T-helper 9 cell (primary cell): ENCODE measurements at regions not wholly inside any gene's neighbourhood (a gene's known extent, or its start where the extent isn't known, plus 50 kb on each side); places are given as distances from the start of the nearest gene placed in this dataset.
A peak's percentile ranks its signal among the peaks of the same experiment; 100 is the strongest.
"Not testable (repeated sequence)": the region's sequence is repeated elsewhere in the genome, so short reads cannot be mapped to it uniquely, and the experiment has no call there.

Source experiments
- DNase-seq: peaks from one replicate; pipeline ENCODE4 v3.0.0-alpha.2; 2020

DNA sequence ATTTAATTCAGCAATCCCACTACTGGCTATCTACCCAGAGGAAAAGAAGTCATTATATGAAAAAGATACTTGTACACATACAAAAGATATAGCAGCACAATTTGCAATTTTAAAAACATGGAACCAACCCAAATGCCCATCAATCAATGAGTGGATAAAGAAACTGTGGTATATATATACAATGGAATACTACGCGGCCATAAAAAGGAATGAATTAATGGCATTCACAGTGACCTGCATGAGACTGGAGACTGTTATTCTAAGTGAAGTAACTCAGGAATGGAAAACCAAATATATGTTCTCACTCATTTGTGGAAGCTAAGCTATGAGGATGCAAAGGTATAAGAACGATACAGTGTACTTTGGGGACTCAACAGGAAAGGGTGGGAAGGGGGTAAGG, 102.8 kb upstream of the KCNMA1 start:
- not testable (repeated sequence) for DNase-seq

DNA sequence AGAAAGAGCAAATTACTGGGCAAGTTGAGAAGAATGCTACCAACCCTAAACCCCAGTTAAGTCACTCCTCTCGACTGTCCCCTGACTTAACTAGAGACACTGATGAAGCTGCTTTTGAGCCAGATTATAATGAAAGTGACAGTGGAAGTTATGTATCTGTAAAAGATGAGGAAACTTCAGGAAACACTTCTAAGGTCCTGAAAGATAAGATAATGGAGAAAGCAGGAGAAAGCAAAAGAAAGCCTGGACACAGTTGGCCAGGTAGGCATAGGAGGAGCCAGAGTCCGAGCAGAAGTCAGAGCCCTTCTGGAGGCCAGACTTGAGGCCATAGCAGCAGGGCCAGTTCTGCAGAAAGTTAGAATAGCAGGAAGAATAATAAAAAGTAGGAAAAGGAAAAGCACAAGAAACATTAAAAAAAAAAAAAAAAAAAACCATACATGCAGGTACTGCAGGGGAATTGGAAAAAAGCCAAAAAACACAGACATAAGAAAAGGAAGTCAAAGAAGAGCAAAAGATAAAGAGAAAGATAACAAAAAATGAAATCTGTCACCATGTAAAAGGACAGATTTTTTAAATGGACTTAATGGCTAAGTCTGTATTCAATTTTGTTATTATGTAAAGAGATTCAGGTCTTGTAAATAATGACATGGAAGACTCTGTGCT, 101.0 kb upstream of the KCNMA1 start:
- DNase-seq = no peak

DNA sequence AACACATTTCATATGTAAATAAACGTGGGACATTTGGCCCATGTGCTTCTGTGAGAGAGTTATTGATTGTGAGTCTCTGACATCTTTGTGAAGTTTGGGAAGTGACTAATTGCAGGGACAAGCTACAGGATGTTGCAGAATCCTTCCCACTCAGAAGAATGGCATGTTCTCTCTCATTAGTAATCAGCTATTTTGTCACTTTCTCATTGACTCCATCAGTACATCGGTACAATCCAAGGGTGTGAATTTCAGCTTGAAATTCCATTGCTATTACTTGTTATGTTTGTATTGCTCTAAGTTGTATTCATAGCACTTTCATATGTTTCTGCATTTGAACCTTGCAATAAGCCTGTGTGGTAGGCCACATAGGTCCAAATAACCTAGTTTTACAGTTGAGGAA, 100.0 kb upstream of the KCNMA1 start:
- no peak for DNase-seq

DNA sequence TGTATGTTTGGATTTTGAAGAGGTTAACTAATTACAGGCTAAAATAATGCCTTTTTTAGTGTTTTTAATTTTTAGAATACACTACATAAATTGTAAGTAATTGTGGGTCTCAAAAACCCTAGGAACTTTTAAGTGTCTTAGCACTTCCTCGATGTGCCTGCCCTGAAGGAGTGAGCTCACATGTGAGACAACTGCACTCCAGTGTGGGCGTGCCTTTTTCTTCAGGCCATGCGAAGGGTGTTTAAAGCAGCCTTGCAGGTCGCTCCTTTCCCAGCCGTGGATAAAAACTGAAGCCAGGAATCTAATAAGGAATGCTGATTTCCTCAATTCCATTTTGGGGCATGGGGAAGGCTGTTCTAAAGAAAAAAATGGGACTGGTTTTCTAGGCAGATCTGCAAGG, 97.5 kb upstream of the KCNMA1 start:
- not testable (repeated sequence) for DNase-seq

DNA sequence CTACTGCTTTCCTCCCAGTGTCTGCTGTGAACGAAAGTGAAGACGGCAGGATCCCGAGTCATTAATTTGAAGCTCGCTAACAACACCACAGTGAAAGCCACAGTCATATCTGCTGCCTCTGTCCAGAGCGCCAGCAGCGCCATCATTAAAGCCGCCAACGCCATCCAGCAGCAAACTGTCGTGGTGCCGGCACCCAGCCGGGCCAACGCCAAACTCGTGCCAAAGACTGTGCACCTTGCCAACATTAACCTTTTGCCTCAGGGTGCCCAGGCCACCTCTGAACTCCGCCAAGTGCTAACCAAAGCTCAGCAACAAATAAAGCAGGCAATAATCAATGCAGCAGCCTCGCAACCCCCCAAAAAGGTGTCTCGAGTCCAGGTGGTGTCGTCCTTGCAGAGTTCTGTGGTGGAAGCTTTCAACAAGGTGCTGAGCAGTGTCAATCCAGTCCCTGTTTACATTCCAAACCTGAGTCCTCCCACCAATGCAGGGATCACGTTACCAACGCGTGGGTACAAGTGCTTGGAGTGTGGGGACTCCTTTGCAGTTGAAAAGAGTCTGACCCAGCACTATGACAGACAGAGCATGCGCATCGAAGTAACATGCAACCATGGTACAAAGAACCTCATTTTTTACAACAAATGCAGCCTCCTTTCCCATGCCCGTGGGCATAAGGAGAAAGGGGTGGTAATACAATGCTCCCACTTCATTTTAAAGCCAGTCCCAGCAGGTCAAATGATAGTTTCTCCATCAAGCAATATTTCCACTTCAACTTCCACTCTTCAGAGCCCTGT, 94.8 kb upstream of the KCNMA1 start:
- no peak for DNase-seq

DNA sequence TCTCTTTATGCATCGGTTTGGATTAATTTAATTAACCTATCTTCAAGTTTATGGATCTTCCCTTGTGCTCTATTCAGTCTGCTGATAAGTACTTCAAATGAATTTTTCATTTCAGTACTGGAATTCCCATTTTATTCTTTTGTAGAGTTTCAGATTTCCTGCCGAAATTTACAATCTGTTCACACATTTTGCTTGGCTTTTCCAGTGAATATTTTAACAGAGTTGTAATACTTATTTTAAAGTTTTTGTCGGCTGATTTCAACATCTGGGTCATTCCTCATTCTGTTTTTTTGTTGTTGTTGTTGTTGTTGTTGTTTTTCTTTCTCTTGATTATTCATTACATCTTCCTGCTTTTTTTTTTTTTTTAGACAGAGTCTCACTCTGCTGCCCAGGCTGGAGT, 89.9 kb upstream of the KCNMA1 start:
- DNase-seq = no peak

DNA sequence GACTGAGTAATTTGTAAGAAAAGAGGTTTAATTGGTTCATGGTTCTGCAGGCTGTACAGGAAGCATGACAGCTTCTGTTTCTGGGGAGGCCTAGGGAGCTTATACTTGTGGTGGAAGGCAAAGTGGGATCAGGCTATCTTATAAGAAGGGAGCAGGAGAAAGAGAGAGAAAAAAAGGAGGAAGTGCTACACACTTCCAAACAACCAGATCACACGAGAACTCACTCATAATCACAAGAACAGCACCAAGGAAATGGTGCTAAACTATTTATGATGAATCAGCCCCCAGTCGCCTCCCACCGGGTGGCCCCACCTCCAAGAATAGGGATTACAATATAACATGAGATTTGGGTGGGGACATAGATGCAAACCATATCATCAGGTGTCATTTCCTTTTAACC, 89.1 kb upstream of the KCNMA1 start:
- no peak for DNase-seq

DNA sequence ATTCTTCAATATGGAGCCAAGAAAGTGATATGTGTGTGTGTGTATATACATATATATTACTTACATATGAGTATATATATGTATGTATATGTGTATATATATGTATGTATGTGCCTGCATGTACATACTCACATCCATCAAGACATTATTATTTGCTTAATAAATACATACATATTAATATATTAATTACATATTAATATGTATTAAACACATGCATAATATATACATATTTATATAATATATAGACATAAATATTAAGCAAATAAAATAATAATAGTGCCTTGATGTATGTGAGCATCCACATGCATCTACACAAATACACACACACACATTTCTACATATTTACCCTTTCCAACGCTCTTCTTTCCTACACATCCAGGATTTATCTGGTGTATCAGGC, 88.7 kb upstream of the KCNMA1 start:
- no peak for DNase-seq

DNA sequence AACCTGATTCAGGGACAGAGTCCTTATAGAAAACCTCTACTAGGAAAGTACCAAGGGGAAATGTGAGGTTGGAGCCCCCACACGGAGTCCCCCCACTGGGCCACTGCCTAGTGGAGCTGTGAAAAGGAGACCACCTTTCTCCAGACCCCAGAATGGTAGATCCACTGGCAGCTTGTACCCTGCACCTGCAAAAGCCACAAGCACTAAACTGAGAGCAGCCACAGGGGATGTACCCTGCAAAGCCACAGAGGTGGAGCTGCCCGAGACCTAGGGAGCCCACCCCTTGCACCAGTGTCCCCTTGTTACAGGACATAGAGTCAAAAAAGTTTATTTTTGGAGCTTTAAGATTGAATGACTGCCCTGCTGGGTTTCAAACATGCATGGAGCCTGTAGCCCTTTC, 87.2 kb upstream of the KCNMA1 start:
- no peak for DNase-seq

DNA sequence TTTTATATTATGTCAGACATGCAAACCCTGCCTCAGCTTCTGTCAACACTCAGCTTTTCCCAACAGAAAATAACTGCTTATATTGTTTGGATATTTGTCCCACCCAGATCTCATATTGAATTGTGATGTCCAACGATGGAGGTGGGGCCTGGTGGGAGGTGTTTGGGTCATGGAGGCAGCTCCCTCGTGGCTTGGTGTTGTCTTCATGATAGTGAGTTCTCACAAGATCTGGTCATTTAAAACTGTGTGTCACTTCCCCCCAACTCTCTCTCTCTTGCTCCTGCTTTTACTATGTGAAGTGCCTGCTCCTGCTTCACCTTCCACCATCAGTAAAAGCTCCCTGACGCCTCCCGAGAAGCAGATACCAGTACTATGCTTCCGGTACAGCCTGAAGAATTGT, 85.8 kb upstream of the KCNMA1 start:
- DNase-seq = no peak

DNA sequence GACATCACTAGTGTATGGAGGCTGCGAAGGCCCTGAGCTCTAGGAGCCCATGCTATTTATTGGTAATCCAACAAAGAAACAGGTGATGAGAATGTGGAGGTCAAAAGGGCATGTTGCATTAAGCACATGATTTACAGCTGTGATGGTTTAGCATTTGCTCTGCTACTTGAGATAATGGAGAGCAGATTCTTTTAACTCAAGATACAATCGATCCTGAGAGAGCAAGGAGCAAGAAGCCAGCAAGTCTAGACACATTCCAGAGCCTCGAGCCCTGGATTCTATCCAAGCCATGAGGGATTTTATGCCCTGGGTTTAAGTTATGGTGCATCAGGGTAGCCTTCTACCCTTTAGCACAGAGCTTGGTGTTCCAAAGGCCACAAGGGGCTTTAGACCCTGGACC, 85.3 kb upstream of the KCNMA1 start:
- not testable (repeated sequence) for DNase-seq

DNA sequence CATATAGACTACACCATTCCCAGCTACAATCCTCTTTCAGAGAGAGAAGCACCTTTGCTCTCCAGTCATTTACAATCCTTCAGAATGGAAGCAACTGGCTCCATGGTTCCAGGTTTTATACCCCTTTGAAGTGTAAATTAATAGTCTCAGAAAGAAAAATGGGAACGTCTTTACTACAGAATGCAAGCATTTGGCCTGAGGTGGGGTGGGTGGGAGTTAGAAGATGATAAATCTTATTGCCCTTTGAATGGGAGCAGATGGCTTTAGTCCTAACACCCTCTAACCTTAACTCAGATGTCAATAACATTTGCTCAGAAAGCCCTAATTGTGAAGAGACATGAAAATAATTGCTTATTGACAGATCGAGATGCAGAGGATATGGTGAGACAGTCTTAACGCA, 84.2 kb upstream of the KCNMA1 start:
- no peak for DNase-seq

DNA sequence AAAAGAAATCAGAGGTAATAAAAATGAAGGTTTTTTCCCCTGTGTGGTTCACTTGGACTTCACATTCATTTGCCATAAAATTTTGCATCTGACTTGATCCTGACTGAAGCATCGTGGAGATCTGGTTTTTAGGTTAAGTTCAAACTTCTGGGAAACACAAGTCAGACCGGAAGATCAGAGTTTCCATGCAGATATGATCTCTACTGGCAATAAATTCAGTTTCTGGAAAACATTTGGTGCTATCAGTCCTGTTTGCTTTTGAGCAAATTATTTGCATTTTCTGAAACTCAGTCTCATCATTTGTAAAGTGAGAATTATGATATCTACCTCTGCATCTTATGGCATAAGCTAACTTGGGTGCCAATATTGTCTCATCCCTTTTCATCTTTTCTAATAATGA, 81.3 kb upstream of the KCNMA1 start:
- DNase-seq = no peak

DNA sequence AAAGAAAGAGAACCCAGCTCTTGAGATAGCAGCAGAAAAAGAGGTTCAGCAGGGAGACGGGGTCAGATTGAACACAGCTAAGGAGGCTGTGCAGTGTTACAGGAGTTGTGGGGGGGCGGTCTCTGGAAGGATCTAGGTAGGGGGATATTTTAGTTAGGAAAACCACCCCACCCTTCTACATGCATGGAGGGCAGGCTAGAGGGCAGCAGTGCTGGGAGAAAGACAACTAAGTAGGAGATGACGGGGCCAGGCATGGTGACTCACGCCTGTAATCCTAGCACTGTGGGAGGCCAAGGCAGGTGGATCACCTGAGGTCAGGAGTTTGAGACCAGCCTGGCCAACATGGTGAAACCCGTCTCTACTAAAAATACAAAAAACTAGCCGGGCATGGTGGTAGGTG, 80.7 kb upstream of the KCNMA1 start:
- DNase-seq = not testable (repeated sequence)

DNA sequence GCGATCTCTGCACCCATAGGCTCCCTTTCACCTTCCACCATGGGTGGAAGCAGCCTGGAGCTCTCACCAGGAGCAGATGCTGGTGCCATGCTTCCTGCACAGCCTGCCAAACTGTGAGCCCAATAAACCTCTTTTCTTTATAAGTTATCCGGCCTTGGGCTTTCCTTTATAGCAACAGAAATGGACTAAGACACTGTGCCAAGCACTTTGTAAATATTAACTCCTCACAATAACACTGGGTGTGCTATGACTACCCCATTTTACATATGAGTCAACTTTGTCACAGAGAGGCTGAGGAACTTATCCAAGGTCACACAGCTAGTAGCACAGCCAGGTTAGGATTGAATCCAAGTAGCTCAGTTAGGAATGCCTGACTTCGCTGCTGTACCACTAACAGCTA, 79.7 kb upstream of the KCNMA1 start:
- no peak for DNase-seq

DNA sequence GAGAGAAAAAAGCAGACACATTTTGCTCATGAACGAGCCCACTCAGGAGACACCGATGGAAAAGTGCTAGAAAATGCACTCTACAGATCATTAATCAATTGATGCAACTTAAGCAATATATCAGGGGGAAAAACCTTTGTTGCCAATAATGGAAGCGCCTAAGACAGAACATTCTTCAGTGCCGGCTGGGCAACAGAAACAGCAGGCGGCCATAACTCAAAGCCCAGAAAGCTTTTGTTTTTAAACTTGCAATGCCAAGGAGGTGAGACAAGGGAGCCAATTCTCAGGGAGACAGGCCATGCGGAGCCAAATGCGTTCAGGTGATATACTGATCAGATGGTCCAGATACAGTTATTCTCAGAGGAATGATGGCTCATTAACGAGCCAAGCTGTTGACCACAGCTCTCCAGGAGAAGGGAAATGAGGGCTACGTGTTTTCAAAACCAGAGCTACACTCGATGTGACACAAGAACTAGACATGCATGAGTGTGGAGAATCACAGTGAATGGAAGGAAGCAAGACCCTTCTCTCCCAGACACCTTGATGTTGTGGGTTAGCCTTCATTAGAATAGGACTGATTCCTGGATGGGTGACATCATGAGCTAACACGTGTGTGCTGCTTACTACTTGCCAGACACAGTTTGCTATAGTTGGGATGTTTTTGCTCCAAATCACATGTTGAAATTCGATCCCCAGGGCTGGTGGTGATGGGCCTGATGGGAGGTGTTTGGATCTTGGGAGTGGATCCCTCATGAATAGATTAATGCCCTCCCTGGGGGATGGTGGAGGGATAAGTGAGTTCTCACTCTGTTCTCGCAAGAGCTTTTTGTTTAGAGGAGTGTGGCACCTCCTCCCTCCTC, 79.1 kb upstream of the KCNMA1 start:
- no peak for DNase-seq

DNA sequence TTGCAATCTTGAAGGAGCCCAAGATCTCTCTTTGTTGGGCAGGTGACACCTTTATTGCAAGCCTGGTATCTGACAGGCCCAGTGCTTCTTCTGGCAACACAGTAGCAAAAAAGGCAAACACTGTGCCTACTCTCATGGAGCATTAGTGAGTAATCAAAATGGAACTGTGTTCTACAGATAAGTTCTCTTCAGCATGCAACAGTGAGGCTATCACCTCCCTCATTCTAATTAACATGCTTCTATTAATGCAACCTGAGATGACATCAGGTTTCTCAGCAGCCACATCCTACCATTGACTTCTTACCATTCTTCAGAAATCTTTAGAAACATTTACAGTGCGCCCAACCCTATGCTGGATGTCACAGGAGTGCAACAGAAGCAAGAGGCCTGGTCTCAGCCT, 77.9 kb upstream of the KCNMA1 start:
- no peak for DNase-seq

DNA sequence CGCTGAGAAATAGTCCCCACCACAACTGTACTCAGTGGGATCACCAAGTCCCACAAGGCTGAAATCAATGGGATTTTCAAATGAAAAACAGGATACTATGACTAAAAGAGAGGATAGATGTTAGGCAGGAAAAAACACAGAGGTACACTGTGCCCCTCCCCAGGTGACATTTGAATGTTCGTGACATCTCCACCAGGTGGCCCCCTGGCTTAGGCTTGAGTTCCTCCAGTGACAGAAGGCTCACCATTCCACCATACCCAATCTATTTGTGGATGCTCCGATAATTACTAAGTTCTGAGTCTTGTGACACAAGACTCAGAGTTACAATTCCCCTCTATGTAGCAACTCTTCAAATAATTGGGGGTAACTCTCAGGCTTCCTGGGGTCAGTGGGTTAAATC, 77.5 kb upstream of the KCNMA1 start:
- DNase-seq = no peak

DNA sequence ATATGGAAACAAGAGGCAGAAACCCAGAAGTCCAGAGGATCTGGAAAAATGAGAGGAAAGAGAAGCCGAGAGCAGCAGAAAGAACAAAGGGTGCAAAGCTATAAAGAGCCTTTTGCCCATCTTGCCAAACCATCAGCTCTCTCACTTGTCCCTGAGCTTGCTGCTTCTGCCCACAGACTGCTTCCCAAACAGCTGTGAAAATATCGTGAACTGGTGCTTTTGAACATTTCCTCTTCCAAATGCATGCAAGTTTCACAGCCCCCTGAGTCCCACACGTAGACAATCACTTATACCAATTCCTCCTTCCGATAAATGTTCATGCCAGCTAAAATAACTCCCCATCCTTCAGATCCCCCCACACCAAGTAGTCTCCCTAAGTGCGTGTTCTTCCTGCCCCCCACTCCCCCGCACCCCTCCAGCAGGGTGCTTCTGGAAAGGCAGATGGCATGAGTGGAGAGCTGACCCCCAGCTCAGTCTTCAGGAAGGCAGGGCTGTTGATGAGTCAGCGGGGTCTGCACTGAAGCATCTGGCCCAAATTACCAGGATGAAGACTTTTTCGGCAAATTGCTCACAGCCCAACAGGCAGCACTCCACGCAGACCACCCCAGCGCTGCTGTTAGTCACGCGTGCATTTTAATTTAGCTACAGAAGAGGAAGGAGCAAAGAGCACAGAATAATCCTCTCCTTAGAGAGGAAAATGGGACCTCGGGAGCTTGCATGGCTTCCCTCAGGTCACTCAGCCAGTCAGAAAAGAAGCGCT, 76.1 kb upstream of the KCNMA1 start:
- no peak for DNase-seq

DNA sequence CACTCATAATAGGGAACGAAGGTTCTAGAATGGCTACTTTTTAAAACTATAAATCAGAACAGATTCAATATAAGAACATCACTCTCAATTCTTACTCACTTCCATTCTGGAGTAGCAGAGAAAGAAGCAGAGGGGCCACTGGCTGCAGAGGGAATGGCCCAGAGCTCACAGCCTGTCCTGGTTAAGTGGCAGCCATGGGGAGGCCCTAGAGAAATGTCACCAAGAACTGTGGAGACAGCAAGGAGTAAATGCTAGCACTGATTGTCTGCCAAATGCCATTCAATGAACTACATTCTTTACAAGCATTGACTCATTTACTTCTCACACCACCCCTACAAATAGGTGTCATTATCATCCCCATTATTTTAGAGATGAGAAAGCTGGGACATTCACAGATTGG, 74.6 kb upstream of the KCNMA1 start:
- DNase-seq = no peak

DNA sequence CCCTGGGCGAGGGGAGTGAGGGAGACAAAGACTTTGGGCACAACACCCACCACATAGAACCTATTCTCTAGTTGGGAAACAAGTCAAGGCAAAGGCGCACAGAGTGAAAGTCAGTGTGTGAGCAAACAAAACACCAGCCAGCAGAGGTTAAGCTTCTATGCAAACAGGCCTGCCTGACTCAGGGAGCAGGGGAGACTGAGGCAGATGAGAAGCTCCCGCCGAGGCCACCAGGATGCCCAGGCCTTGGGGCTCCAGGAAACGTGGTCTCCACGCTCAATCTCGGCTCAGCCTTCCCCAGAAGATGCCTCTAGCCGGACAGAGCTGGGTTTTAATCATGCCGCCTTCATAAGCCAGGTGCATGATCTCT, 74.1 kb upstream of the KCNMA1 start:
- no peak for DNase-seq

DNA sequence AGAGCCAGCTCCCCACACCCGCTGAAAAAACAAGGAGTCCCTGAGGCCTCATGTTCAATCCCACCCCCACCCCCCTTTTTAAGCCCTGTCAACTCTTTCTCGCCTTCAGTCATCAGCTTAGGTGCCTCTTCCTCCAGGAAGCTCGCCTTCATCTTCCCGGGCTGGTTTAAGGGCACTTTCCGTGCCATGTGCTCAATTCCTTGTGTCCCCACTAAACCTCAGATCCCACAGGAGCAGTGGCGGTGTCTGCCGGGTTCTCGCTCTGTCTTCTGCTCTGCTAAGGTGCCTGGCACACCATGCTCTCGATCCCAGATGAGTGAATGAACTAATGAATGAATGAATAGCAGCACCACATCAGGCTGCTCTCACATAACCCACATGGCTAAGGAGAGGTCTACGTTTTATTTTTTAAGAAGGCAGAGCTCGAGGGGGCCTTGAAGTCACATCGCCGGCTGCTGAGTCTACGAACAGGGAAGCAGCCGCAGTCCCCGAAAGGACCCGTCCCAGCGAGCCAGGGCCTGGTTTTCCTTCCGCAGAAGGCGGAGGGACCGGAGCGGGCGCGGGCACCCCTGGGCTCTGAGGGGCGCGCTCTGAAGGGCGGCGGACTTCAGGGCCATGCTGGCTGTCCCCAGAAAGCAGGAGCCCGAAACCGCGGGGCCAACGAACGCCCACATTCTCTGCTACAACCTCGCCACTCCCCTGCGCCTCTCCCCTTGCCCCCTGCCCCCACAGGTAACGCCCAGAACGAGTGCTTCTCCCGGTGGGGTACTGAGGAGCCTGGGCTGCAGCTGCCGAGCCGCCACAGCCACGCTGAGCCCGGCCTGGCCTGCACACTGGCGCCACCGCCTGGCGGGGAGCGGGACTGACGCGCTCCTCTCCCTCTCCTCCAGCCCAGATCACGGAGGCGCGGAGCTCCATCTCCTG, 73.4 kb upstream of the KCNMA1 start:
- DNase-seq = peak; percentile 74
